Stimulated activated CD4-positive, alpha-beta T cell treated with anti-CD3 and anti-CD28 coated beads, Interleukin-12 subunit alpha, Interleukin-12 subunit beta, amount 100 ng/mL, for 24 hours (primary cell): ENCODE measurements at regions not wholly inside any gene's neighbourhood (a gene's known extent, or its start where the extent isn't known, plus 50 kb on each side); places are given as distances from the start of the nearest gene placed in this dataset.
"Not testable (repeated sequence)": the region's sequence is repeated elsewhere in the genome, so short reads cannot be mapped to it uniquely, and the experiment has no call there.

Source experiments
- DNase-seq, 2 experiments: peaks; one replicate each; pipeline ENCODE4 v3.0.0-alpha.2; 2020; ENCODE audit warnings: low read depth in 2 of 2

GRCh38 chr19:28744014-28744413, 468.9 kb downstream of the UQCRFS1 start:
- no peak for DNase-seq

- no peak for DNase-seq
Measured at GRCh38 chr19:28737021-28737895, 475.7 kb downstream of the UQCRFS1 start.

- no peak for DNase-seq
Measured at GRCh38 chr19:28736528-28736927, 476.4 kb downstream of the UQCRFS1 start.

GRCh38 chr19:28731577-28731976, 481.4 kb downstream of the UQCRFS1 start:
- no peak for DNase-seq

GRCh38 chr19:28730791-28731512, 482.0 kb downstream of the UQCRFS1 start:
- no peak for DNase-seq

GRCh38 chr19:28727480-28728159, 485.3 kb downstream of the UQCRFS1 start:
- DNase-seq = no peak

- no peak for DNase-seq
Measured at GRCh38 chr19:28726533-28727479, 486.1 kb downstream of the UQCRFS1 start.

- no peak for DNase-seq
Measured at GRCh38 chr19:28718909-28719308, 494.0 kb downstream of the UQCRFS1 start.

GRCh38 chr19:28715157-28715556, 497.8 kb downstream of the UQCRFS1 start:
- no peak for DNase-seq

- DNase-seq = no peak
Measured at GRCh38 chr19:28711411-28711810, 501.5 kb downstream of the UQCRFS1 start.

- DNase-seq = no peak
Measured at GRCh38 chr19:28710278-28710677, 502.7 kb downstream of the UQCRFS1 start.

GRCh38 chr19:28706693-28707092, 506.3 kb downstream of the UQCRFS1 start:
- DNase-seq = no peak

- DNase-seq = no peak
Measured at GRCh38 chr19:28705008-28705407, 507.9 kb downstream of the UQCRFS1 start.

- DNase-seq = no peak
Measured at GRCh38 chr19:28703400-28703956, 509.5 kb downstream of the UQCRFS1 start.

GRCh38 chr19:28701491-28701890, 511.5 kb downstream of the UQCRFS1 start:
- no peak for DNase-seq

GRCh38 chr19:28700176-28700575, 512.8 kb downstream of the UQCRFS1 start:
- no peak for DNase-seq

GRCh38 chr19:28697308-28697707, 515.6 kb downstream of the UQCRFS1 start:
- no peak for DNase-seq

- DNase-seq = no peak
Measured at GRCh38 chr19:28694812-28695211, 518.1 kb downstream of the UQCRFS1 start.

- DNase-seq = no peak
Measured at GRCh38 chr19:28691683-28692082, 521.3 kb downstream of the UQCRFS1 start.

GRCh38 chr19:28689464-28689863, 523.5 kb downstream of the UQCRFS1 start:
- not testable (repeated sequence) for DNase-seq

GRCh38 chr19:28687296-28687695, 525.7 kb downstream of the UQCRFS1 start:
- DNase-seq = no peak
